ENCODE measurements at regions not wholly inside any gene's neighbourhood (a gene's known extent, or its start where the extent isn't known, plus 50 kb on each side); places are given as distances from the start of the nearest gene placed in this dataset.
A peak's percentile ranks its signal among the peaks of the same experiment; 100 is the strongest.

- DNase-seq (ENCODE audit: low read depth in 4 of 4, low spot score in 3 of 4), result no peak
These were observed 264.7 kb downstream of the MZT1 start for GRCh38 chr13:72462726-72463125.

GRCh38 chr13:72462166-72462565 lies 265.3 kb downstream of the MZT1 start:
- DNase-seq (ENCODE audit: low read depth in 4 of 4, low spot score in 3 of 4), result no peak

- peak in 3 of 4 donors; percentile 35 to 51 (median 38) for DNase-seq (ENCODE audit: low read depth in 4 of 4, low spot score in 3 of 4)
These were observed 268.7 kb downstream of the MZT1 start for GRCh38 chr13:72458701-72459100.

GRCh38 chr13:72457151-72457550 lies 270.3 kb downstream of the MZT1 start:
- DNase-seq (ENCODE audit: low read depth in 4 of 4, low spot score in 3 of 4), result no peak

GRCh38 chr13:72456486-72456885 lies 270.9 kb downstream of the MZT1 start:
- no peak for DNase-seq (ENCODE audit: low read depth in 4 of 4, low spot score in 3 of 4)

- no peak for DNase-seq (ENCODE audit: low read depth in 4 of 4, low spot score in 3 of 4)
These were observed 274.3 kb downstream of the MZT1 start for GRCh38 chr13:72453161-72453560.

GRCh38 chr13:72448082-72448481 lies 279.3 kb downstream of the MZT1 start:
- no peak for DNase-seq (ENCODE audit: low read depth in 4 of 4, low spot score in 3 of 4)

- DNase-seq (ENCODE audit: low read depth in 4 of 4, low spot score in 3 of 4), result no peak
These were observed 282.4 kb downstream of the MZT1 start for GRCh38 chr13:72444999-72445398.

- DNase-seq (ENCODE audit: low read depth in 4 of 4, low spot score in 3 of 4), result no peak
These were observed 290.0 kb downstream of the MZT1 start for GRCh38 chr13:72437458-72437857.

- DNase-seq (ENCODE audit: low read depth in 4 of 4, low spot score in 3 of 4), result no peak
These were observed 292.2 kb downstream of the MZT1 start for GRCh38 chr13:72435251-72435650.

- peak; percentile 18 to 51 (median 24) for DNase-seq (ENCODE audit: low read depth in 4 of 4, low spot score in 3 of 4)
These were observed 295.3 kb downstream of the MZT1 start for GRCh38 chr13:72431981-72432682.

GRCh38 chr13:72430923-72431322 lies 296.5 kb downstream of the MZT1 start:
- no peak for DNase-seq (ENCODE audit: low read depth in 4 of 4, low spot score in 3 of 4)

- DNase-seq (ENCODE audit: low read depth in 4 of 4, low spot score in 3 of 4), result no peak
These were observed 299.5 kb downstream of the MZT1 start for GRCh38 chr13:72427757-72428528.

GRCh38 chr13:72424059-72424458 lies 303.4 kb downstream of the MZT1 start:
- no peak for DNase-seq (ENCODE audit: low read depth in 4 of 4, low spot score in 3 of 4)

GRCh38 chr13:72415817-72416216 lies 311.6 kb downstream of the MZT1 start:
- no peak for DNase-seq (ENCODE audit: low read depth in 4 of 4, low spot score in 3 of 4)

GRCh38 chr13:72412481-72412880 lies 314.9 kb downstream of the MZT1 start:
- no peak for DNase-seq (ENCODE audit: low read depth in 4 of 4, low spot score in 3 of 4)

GRCh38 chr13:72405441-72405840 lies 322.0 kb downstream of the MZT1 start:
- DNase-seq (ENCODE audit: low read depth in 4 of 4, low spot score in 3 of 4), result no peak

- DNase-seq (ENCODE audit: low read depth in 4 of 4, low spot score in 3 of 4), result no peak
These were observed 323.9 kb downstream of the MZT1 start for GRCh38 chr13:72403396-72404010.

GRCh38 chr13:72400856-72401255 lies 326.6 kb downstream of the MZT1 start:
- DNase-seq (ENCODE audit: low read depth in 4 of 4, low spot score in 3 of 4), result no peak

- no peak for DNase-seq (ENCODE audit: low read depth in 4 of 4, low spot score in 3 of 4)
These were observed 328.1 kb downstream of the MZT1 start for GRCh38 chr13:72399351-72399750.

- no peak for DNase-seq (ENCODE audit: low read depth in 4 of 4, low spot score in 3 of 4)
These were observed 330.2 kb downstream of the MZT1 start for GRCh38 chr13:72397265-72397664.

- no peak for DNase-seq (ENCODE audit: low read depth in 4 of 4, low spot score in 3 of 4)
These were observed 336.5 kb downstream of the MZT1 start for GRCh38 chr13:72390909-72391308.
